Stomach (tissue), 8 donors: ENCODE measurements at regions not wholly inside any gene's neighbourhood (a gene's known extent, or its start where the extent isn't known, plus 50 kb on each side); places are given as distances from the start of the nearest gene placed in this dataset.

Experiments used
- DNase-seq, 2 donors: peaks; one replicate each; pipeline versions ENCODE4 v3.0.0 to v3.0.0-alpha.2; 2013 to 2019
- H3K27ac ChIP-seq, 5 donors: fragments of 200-600 bp in 4 of 5; sonication (generic) in 4 of 5; one replicate each; pipeline ENCODE4 v1.5.1; 2013 to 2019; ENCODE audit warnings: mild to moderate bottlenecking in 1 of 5, moderate library complexity in 1 of 5
- H3K27me3 ChIP-seq, 3 donors: fragments of 200-600 bp; sonication (generic); one replicate each; pipeline ENCODE4 v1.5.1; 2017 to 2019; ENCODE audit warnings: mixed run types in 1 of 3
- H3K36me3 ChIP-seq, 4 donors: fragments of 200-600 bp; sonication (generic); 1 replicate in 3 of 4; 2 replicates in 1 of 4; pipeline ENCODE4 v1.5.1; 2016 to 2019
- H3K4me1 ChIP-seq, 4 donors: fragments of 200-600 bp; sonication (generic); one replicate each; pipeline ENCODE4 v1.5.1; 2016 to 2019
- H3K4me3 ChIP-seq, 4 donors: fragments of 200-600 bp; sonication (generic) in 3 of 4; one replicate each; pipeline ENCODE4 v1.5.1; 2016 to 2019; ENCODE audit warnings: mild to moderate bottlenecking in 1 of 4
- H3K9me3 ChIP-seq, 4 donors: fragments of 200-600 bp; sonication (generic); one replicate each; pipeline ENCODE4 v1.5.1; 2016 to 2019
- EP300 ChIP-seq: sonication (generic); formaldehyde crosslinking; IDR thresholded peaks from one replicate; pipeline ENCODE4 v1.6.1; 2017; ENCODE audit warnings: antibody characterized with exemption
- POLR2A ChIP-seq, 4 donors: fragments of 450-650 bp; IDR thresholded peaks; one replicate each; pipeline ENCODE4 v1.6.1; 2016; ENCODE audit warnings: antibody characterized with exemption in 4 of 4, control low read depth in 2 of 4, mild to moderate bottlenecking in 1 of 4, moderate library complexity in 1 of 4
- POLR2AphosphoS5 ChIP-seq, 3 donors: sonication (generic); formaldehyde crosslinking; IDR thresholded peaks; one replicate each; pipeline ENCODE4 v1.6.1; 2016; ENCODE audit warnings: antibody characterized with exemption in 3 of 3
- WGBS, 5 donors: extraction: QIAGEN DNeasy Blood & Tissue Kit in 3 of 5; methylation state at CpG; one replicate each; pipeline versions ENCODE4 v1.1.5 to v1.1.7; 2013 to 2018; 5-methylcytosine and 5-hydroxymethylcytosine counted together
- intact Hi-C: fragments of 100-400 bp; cut with DNase I; formaldehyde crosslinking; loops from one replicate; pipeline ENCODE4 v1.15.1; 2023; ENCODE audit warnings: low total_unique reads
- TF ChIP-seq, protein P1 (sequence below), 7 experiments: fragments of 450-650 bp in 4 of 7; fragments of 200-600 bp in 3 of 7; sonication (generic) in 3 of 7; IDR thresholded peaks; one replicate each; pipeline ENCODE4 v1.5.1; 2016 to 2019; ENCODE audit warnings: antibody characterized with exemption in 7 of 7, control low read depth in 2 of 7, mild to moderate bottlenecking in 1 of 7
- donor health status: healthy with polysubstance abuse.
- donor health status: Bipolar disorder and iron deficiency.
- donor health status: healthy.

DNA sequence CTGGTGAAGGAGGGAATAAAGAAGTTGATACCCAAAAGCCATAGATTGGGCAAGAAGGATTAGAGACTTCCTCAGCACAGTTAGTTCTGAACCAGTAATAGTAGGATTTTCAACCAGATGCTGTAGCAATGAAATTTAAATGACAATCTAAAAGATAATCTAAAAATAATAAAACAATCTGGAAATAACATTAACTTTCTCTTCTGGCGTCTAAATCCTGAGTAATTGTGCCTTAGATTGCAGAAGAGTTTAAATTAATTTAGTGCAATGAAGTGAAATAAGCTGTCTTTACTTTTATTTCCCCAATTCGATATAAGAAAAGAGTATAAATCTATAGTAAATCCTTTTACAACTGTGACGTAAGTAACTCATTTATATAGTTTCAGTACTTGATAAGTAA is 186.8 kb upstream of the DOK6 start:
- 77 to 88% (median 82%) methylated on average over 3 of the region's 3 CpGs for WGBS, 5 donors
- H3K4me3 ChIP-seq = no peak overlapping the region
- H3K27ac ChIP-seq = no peak overlapping the region
- no peaks in the 10 kb centered on the region for H3K36me3 ChIP-seq
- DNase-seq = no peak
- intact Hi-C loops = no loop called here
- H3K9me3 ChIP-seq = no peaks in the 10 kb centered on the region
- TF ChIP-seq, protein P1, sequence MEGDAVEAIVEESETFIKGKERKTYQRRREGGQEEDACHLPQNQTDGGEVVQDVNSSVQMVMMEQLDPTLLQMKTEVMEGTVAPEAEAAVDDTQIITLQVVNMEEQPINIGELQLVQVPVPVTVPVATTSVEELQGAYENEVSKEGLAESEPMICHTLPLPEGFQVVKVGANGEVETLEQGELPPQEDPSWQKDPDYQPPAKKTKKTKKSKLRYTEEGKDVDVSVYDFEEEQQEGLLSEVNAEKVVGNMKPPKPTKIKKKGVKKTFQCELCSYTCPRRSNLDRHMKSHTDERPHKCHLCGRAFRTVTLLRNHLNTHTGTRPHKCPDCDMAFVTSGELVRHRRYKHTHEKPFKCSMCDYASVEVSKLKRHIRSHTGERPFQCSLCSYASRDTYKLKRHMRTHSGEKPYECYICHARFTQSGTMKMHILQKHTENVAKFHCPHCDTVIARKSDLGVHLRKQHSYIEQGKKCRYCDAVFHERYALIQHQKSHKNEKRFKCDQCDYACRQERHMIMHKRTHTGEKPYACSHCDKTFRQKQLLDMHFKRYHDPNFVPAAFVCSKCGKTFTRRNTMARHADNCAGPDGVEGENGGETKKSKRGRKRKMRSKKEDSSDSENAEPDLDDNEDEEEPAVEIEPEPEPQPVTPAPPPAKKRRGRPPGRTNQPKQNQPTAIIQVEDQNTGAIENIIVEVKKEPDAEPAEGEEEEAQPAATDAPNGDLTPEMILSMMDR (IDR thresholded peaks at IDR 0.05) = no peak
- TF ChIP-seq POLR2AphosphoS5 (IDR thresholded peaks at IDR 0.05) (no peak), EP300 (no peak), POLR2A (IDR thresholded peaks at IDR 0.05) (no peak)
- no peaks in the 10 kb centered on the region for H3K27me3 ChIP-seq
- no peaks in the 10 kb centered on the region for H3K4me1 ChIP-seq

DNA sequence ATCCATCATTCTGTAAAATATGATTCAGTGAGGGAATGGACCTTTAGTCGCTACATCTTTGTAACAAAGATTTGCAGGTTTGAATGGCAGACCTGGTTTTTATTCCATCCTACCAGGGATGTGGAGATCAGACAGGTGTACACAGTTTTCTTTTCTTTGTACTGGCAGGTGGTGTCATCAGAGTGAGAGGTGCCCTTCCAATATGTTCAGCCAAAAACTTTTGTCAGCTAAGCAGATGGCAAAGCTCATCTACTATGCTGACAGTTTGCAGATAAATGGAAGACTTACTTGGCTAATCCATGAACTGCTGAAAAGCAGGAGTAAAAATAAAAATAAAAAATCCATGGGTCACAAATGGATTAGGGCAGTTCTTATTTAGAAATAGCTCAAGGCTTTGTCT is 185.5 kb upstream of the DOK6 start:
- Histone ChIP-seq H3K9me3 (no peaks in the 10 kb centered on the region), H3K4me3 (no peak overlapping the region), H3K4me1 (no peaks in the 10 kb centered on the region), H3K27me3 (no peaks in the 10 kb centered on the region), H3K27ac (no peak overlapping the region), H3K36me3 (no peaks in the 10 kb centered on the region)
- WGBS, 5 donors = 69 to 96% (median 78%) methylated on average over 1 of the region's 1 CpG
- no peak for DNase-seq
- intact Hi-C loops = no loop called here
- TF ChIP-seq POLR2AphosphoS5 (IDR thresholded peaks at IDR 0.05) (no peak), EP300 (no peak), POLR2A (IDR thresholded peaks at IDR 0.05) (no peak)
- TF ChIP-seq, protein P1 (IDR thresholded peaks at IDR 0.05) = no peak

DNA sequence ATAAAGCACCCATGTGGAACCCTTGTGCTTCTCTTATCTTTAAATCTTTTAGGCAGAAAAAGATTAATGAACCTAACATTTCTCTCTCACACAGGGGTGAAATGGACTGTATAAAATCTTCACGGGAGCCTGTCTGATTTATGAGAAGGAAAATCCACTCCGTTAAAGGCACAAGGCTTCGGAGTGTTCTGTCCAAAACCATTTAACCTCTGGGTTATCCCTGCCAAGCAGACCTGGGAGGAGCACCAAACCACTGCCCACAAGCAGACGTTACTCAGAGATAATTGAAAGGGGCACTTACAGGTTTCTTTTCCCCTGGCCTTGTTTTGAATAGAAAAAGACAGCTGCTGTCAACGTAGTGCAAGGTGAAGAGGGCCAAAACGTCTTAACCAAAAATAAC is 184.4 kb upstream of the DOK6 start:
- no peak for TF ChIP-seq POLR2AphosphoS5 (IDR thresholded peaks at IDR 0.05)
- TF ChIP-seq, protein P1 (IDR thresholded peaks at IDR 0.05) = no peak

DNA sequence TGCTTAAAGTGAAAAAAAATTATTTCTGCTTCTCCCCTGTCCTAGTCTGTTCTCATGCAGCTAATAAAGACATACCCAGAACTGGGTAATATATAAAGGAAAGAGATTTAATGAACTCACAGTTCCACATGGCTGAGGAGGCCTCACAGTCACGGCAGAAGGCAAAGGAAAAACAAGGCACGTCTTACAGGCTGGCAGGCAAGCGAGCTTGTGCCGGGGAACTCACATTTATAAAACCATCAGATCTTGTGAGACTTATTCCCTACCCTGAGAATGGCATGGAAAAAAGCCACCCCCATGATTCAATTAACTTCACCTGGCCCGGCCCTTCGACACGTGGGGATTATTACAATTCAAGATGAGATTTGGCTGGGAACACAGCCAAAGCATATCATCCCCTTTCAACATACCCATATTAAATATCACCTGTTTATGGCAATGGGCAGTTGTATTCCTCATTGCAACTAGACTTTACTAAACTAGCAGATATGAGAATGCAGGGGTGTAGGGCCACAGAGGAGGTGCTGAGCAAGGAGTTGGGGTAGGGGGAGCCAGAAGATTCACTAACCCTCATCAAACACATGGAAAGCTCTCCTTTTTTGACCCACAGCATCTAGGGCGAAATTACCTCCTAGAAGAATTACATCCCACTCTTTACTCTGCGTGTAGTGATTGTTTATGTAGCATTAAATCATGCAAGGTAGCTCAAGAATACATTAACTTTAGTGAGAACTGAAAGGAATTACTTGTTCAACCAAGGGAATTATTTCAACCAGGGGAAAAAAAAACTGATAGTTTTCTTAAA is 183.3 kb upstream of the DOK6 start:
- TF ChIP-seq, protein P1 (IDR thresholded peaks at IDR 0.05) = no peak
- TF ChIP-seq POLR2A (IDR thresholded peaks at IDR 0.05) (no peak), EP300 (no peak), POLR2AphosphoS5 (IDR thresholded peaks at IDR 0.05) (no peak)
- no peak overlapping the region for H3K27ac ChIP-seq
- H3K9me3 ChIP-seq = no peaks in the 10 kb centered on the region
- H3K4me3 ChIP-seq = no peak overlapping the region
- intact Hi-C loops = no loop called here
- no peaks in the 10 kb centered on the region for H3K27me3 ChIP-seq
- 76 to 83% (median 81%) methylated on average over 9 of the region's 9 CpGs for WGBS, 5 donors
- DNase-seq = no peak
- no peaks in the 10 kb centered on the region for H3K4me1 ChIP-seq
- no peaks in the 10 kb centered on the region for H3K36me3 ChIP-seq

More for the DNA sequence above, 184.4 kb upstream of the DOK6 start:
- WGBS, 5 donors = 41 to 49% (median 47%) methylated on average over 6 of the region's 6 CpGs
- no peaks in the 10 kb centered on the region for H3K27me3 ChIP-seq
- H3K9me3 ChIP-seq = no peaks in the 10 kb centered on the region
- DNase-seq = no peak
- intact Hi-C loops = no loop called here
- no peak overlapping the region for H3K4me3 ChIP-seq
- H3K36me3 ChIP-seq = no peaks in the 10 kb centered on the region
- no peaks in the 10 kb centered on the region for H3K4me1 ChIP-seq
- H3K27ac ChIP-seq = no peak overlapping the region
